HEK293 (cell line): ENCODE measurements at regions not wholly inside any gene's neighbourhood (a gene's known extent, or its start where the extent isn't known, plus 50 kb on each side); places are given as distances from the start of the nearest gene placed in this dataset.

ENCODE experiments used
- CTCF ChIA-PET: fragments of 350-600 bp; formaldehyde crosslinking; extraction: SDS; loops from one replicate; lab custom pipeline; 2021; ENCODE audit warnings: antibody characterized with exemption; lab: Yijun Ruan, JAX
- POLR2A ChIA-PET: fragments of 300-600 bp; formaldehyde crosslinking; extraction: SDS; loops from one replicate; lab custom pipeline; 2020; ENCODE audit warnings: antibody characterized with exemption, inconsistent platforms; lab: Yijun Ruan, JAX
- H3K27ac ChIP-seq: fragments of 200-500 bp; sonication (Bioruptor generic); 2 replicates; pipeline ENCODE4 v1.5.1; 2014; ENCODE audit warnings: low read depth, low read length, control low read depth, inconsistent platforms; ENCODE audit errors: extremely low read depth
- H3K36me3 ChIP-seq, 2 experiments: fragments of 200-500 bp in 1 of 2; sonication (Bioruptor generic) in 1 of 2; 1 replicate in 1 of 2; 2 replicates in 1 of 2; pipeline ENCODE4 v1.5.1; 2014 to 2017; ENCODE audit warnings: inconsistent platforms in 2 of 2, low read length in 2 of 2; ENCODE audit not compliant: control insufficient read depth in 2 of 2, insufficient read depth in 1 of 2
- H3K4me1 ChIP-seq: fragments of 200-500 bp; sonication (Bioruptor generic); 2 replicates; pipeline ENCODE4 v1.5.1; 2014; ENCODE audit warnings: mild to moderate bottlenecking, low read length, inconsistent platforms; ENCODE audit not compliant: control insufficient read depth, insufficient read depth
- H3K4me3 ChIP-seq: 2 replicates; pipeline ENCODE4 v1.5.1; 2011; ENCODE audit warnings: low read depth, mild to moderate bottlenecking, control low read depth, low read length, moderate library complexity
- H3K9me3 ChIP-seq: fragments of 200-500 bp; sonication (Bioruptor generic); 2 replicates; pipeline ENCODE4 v1.5.1; 2014; ENCODE audit warnings: low read depth, low read length, inconsistent platforms; ENCODE audit not compliant: control insufficient read depth, insufficient read depth
- HIC1 ChIP-seq: fragments of 450-650 bp; formaldehyde crosslinking; IDR thresholded peaks from 2 replicates; pipeline ENCODE4 v1.5.1; 2016; ENCODE audit warnings: missing biosample characterization, missing genetic modification characterization
- HOXA7 ChIP-seq: sonication (generic); formaldehyde crosslinking; IDR thresholded peaks from 2 replicates; pipeline ENCODE4 v1.8.1; 2022; ENCODE audit warnings: missing genetic modification reagents, borderline replicate concordance
- IKZF3 ChIP-seq: fragments of 450-650 bp; IDR thresholded peaks from 2 replicates; pipeline ENCODE4 v1.5.0; 2018; ENCODE audit warnings: missing biosample characterization, mild to moderate bottlenecking, missing genetic modification characterization, moderate library complexity
- PRDM10 ChIP-seq: fragments of 450-650 bp; formaldehyde crosslinking; IDR thresholded peaks from 2 replicates; pipeline ENCODE4 v1.5.1; 2016; ENCODE audit warnings: missing biosample characterization, missing genetic modification characterization
- ZBTB20 ChIP-seq: fragments of 450-650 bp; formaldehyde crosslinking; IDR thresholded peaks from 2 replicates; pipeline ENCODE4 v1.5.1; 2016; ENCODE audit warnings: missing biosample characterization, missing genetic modification characterization
- ZBTB26 ChIP-seq: fragments of 450-650 bp; formaldehyde crosslinking; optimal IDR thresholded peaks from 2 replicates; pipeline ENCODE3; 2016; ENCODE audit warnings: missing biosample characterization, mild to moderate bottlenecking, missing genetic modification characterization
- ZNF138 ChIP-seq: fragments of 450-650 bp; formaldehyde crosslinking; IDR thresholded peaks from 2 replicates; pipeline ENCODE4 v1.5.1; 2016; ENCODE audit warnings: missing biosample characterization, missing genetic modification characterization, borderline replicate concordance
- ZNF155 ChIP-seq: fragments of 450-650 bp; formaldehyde crosslinking; IDR thresholded peaks from 2 replicates; pipeline ENCODE4 v1.5.1; 2016; ENCODE audit warnings: missing biosample characterization, missing genetic modification characterization
- ZNF23 ChIP-seq: fragments of 450-650 bp; formaldehyde crosslinking; IDR thresholded peaks from 2 replicates; pipeline ENCODE4 v1.5.1; 2016; ENCODE audit warnings: missing biosample characterization, missing genetic modification characterization, borderline replicate concordance
- ZNF280C ChIP-seq: fragments of 450-650 bp; formaldehyde crosslinking; IDR thresholded peaks from 2 replicates; pipeline ENCODE4 v1.5.1; 2016; ENCODE audit warnings: missing biosample characterization, missing genetic modification characterization
- ZNF473 ChIP-seq: fragments of 450-650 bp; formaldehyde crosslinking; IDR thresholded peaks from 2 replicates; pipeline ENCODE4 v1.5.1; 2017; ENCODE audit warnings: missing biosample characterization, missing genetic modification characterization
- ZNF544 ChIP-seq: fragments of 450-650 bp; formaldehyde crosslinking; IDR thresholded peaks from 2 replicates; pipeline ENCODE4 v1.5.0; 2017; ENCODE audit warnings: missing biosample characterization, missing genetic modification characterization
- ZNF558 ChIP-seq: fragments of 450-650 bp; formaldehyde crosslinking; IDR thresholded peaks from 2 replicates; pipeline ENCODE4 v1.5.1; 2016; ENCODE audit warnings: missing biosample characterization, missing genetic modification characterization
- ZNF571 ChIP-seq: fragments of 450-650 bp; formaldehyde crosslinking; IDR thresholded peaks from 2 replicates; pipeline ENCODE4 v1.5.0; 2017; ENCODE audit warnings: missing biosample characterization, missing genetic modification characterization
- ZNF645 ChIP-seq: fragments of 450-650 bp; formaldehyde crosslinking; IDR thresholded peaks from 2 replicates; pipeline ENCODE4; 2016; ENCODE audit warnings: missing biosample characterization, missing genetic modification characterization
- ZNF654 ChIP-seq: fragments of 450-650 bp; formaldehyde crosslinking; IDR thresholded peaks from 2 replicates; pipeline ENCODE4 v1.5.1; 2016; ENCODE audit warnings: low read depth, missing biosample characterization, missing genetic modification characterization
- ZNF660 ChIP-seq: fragments of 450-650 bp; IDR thresholded peaks from 2 replicates; pipeline ENCODE4 v1.5.1; 2018; ENCODE audit warnings: missing biosample characterization, mild to moderate bottlenecking, missing genetic modification characterization
- ZNF701 ChIP-seq: fragments of 450-650 bp; formaldehyde crosslinking; IDR thresholded peaks from 2 replicates; pipeline ENCODE4 v1.5.1; 2016; ENCODE audit warnings: missing biosample characterization, missing genetic modification characterization

- TF ChIP-seq IKZF3 (tag by site-specific recombination) = no peak
- TF ChIP-seq PRDM10 (tag by site-specific recombination) = no peak
- TF ChIP-seq HIC1 (tag by site-specific recombination) = no peak
- no peak for TF ChIP-seq ZNF544 (tag by site-specific recombination)
- no peak for TF ChIP-seq ZNF138 (tag by site-specific recombination)
- TF ChIP-seq ZNF654 = no peak
- no peak for TF ChIP-seq ZNF701 (tag by site-specific recombination)
- no peak for TF ChIP-seq ZNF571 (tag by site-specific recombination)
- no peak for TF ChIP-seq ZNF645 (tag by site-specific recombination)
- TF ChIP-seq ZNF23 (tag by site-specific recombination) = no peak
- TF ChIP-seq ZNF660 (tag by site-specific recombination) = no peak
- no peak for TF ChIP-seq HOXA7
- TF ChIP-seq ZBTB20 (tag by site-specific recombination) = no peak
- TF ChIP-seq ZNF280C (tag by site-specific recombination) = no peak
- TF ChIP-seq ZBTB26 (tag by site-specific recombination) = no peak
- no peak for TF ChIP-seq ZNF473 (tag by site-specific recombination)
- TF ChIP-seq ZNF155 = no peak
- no peak for TF ChIP-seq ZNF558 (tag by site-specific recombination)
- H3K27ac ChIP-seq = no peak overlapping the region
- no peaks in the 10 kb centered on the region for H3K4me1 ChIP-seq
- H3K36me3 ChIP-seq = no peaks in the 10 kb centered on the region
- CTCF ChIA-PET = interaction anchor here (0.9 to 1.5 kb wide), 2 partner anchors 18 to 112 kb away, joined by 4 to 5 read pairs; no protein-coding TSS in a partner anchor
- no peak overlapping the region for H3K4me3 ChIP-seq
- POLR2A ChIA-PET = no interaction called here
- no peaks in the 10 kb centered on the region for H3K9me3 ChIP-seq
These were observed 92.8 kb upstream of the FRMD1 start for GRCh38 chr6:168171673-168172353.
